IPS-18c (cell line): ENCODE measurements at regions not wholly inside any gene's neighbourhood (a gene's known extent, or its start where the extent isn't known, plus 50 kb on each side); places are given as distances from the start of the nearest gene placed in this dataset.
"Not testable (repeated sequence)": the region's sequence is repeated elsewhere in the genome, so short reads cannot be mapped to it uniquely, and the experiment has no call there.

Experiments used
- H3K4me3 ChIP-seq: 2 replicates; pipeline ENCODE4 v1.7.0; 2013; ENCODE audit warnings: low read depth, mild to moderate bottlenecking, low read length, moderate library complexity; ENCODE audit not compliant: insufficient read depth
- H3K9me3 ChIP-seq: one replicate; pipeline ENCODE4 v1.6.1; 2013; ENCODE audit warnings: mild to moderate bottlenecking, low read length, moderate library complexity; ENCODE audit not compliant: control insufficient read depth, insufficient read depth

DNA sequence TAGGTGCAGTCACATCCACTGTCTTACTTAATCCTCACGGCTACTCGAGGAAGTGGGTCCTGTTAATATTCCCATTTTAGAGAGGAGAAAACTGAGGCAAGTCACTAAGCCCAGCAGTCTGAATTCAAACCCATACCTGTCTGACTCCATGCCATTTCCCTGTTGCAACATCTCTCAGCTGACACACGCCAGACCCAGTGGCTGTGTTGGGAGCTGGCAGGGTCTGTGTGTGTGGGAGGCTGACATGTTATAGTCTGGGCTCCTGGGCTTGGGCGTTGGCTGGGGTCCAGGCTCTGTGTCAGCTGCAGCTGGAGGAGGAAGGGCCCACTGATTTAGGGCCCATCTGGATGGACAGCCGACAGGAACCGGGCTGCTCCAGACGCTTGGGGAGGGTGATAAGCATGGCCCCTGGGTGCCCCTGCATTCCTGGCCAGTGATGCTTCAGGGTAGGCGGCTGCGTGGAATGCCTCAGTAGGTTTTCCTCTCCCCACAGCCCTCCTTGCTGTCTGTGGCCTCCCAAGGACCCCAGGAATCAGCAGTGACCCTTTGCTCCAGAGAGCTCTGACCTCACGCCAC lies 562.5 kb downstream of the MN1 start:
- no peak overlapping the region for H3K4me3 ChIP-seq
- no peaks in the 10 kb centered on the region for H3K9me3 ChIP-seq

DNA sequence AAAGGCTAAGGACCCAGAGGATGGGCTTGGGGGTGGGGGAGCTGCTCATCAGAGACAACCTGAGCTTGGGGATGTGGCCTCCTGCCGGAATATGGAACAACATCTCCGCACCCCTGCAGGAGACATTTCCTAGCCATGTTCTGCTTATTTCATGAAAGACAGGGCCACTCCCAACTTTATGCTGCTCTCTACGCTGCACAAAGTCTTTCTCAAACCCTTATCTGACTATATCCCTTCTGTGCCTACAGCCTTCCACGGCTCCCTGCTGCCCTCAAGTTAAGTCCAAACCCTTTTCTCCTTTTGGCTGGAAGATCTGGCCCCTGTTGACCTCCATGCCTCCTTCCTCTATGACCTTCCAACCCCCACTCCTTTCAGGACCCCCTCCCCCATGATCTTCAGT lies 562.0 kb downstream of the MN1 start:
- no peak overlapping the region for H3K4me3 ChIP-seq

DNA sequence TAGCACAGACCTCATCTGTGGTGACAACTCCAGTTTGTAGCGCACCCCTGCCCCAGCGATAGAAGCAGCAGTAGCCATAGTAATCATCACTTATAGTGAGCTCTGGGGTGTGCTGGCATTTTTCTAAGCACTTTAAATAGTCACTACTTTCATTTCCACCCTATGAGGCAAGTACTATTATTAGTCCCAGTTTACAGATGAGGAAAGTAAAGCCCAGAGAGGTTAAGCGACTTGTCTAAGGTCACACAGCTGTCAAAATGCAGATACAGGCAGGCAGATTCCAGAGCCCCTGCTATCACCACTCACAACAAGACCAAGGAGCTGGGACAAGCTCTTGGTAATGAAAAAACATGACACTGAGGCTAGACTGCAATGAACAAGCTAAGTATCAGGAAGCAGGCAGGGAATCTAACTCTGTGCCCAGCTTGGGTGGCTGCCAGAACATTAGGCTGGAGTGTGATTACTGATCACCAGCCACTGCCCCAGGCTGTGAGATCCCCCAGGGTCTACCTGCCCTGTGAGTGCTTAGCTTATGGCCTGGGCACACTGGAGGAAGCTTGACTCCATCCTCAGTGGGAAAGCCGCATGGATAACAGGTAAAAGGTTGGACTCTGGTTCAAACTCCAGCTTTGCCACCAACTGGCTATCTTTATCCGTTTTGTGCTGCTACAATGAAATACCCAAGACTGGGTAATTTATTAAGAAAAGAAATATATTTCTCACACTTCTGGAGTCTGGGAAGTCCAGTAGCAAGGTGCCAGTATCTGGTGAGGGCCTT lies 561.1 kb downstream of the MN1 start:
- H3K4me3 ChIP-seq, result no peak overlapping the region
- no peaks in the 10 kb centered on the region for H3K9me3 ChIP-seq

More for the DNA sequence above, 562.0 kb downstream of the MN1 start:
- H3K9me3 ChIP-seq, result no peaks in the 10 kb centered on the region

DNA sequence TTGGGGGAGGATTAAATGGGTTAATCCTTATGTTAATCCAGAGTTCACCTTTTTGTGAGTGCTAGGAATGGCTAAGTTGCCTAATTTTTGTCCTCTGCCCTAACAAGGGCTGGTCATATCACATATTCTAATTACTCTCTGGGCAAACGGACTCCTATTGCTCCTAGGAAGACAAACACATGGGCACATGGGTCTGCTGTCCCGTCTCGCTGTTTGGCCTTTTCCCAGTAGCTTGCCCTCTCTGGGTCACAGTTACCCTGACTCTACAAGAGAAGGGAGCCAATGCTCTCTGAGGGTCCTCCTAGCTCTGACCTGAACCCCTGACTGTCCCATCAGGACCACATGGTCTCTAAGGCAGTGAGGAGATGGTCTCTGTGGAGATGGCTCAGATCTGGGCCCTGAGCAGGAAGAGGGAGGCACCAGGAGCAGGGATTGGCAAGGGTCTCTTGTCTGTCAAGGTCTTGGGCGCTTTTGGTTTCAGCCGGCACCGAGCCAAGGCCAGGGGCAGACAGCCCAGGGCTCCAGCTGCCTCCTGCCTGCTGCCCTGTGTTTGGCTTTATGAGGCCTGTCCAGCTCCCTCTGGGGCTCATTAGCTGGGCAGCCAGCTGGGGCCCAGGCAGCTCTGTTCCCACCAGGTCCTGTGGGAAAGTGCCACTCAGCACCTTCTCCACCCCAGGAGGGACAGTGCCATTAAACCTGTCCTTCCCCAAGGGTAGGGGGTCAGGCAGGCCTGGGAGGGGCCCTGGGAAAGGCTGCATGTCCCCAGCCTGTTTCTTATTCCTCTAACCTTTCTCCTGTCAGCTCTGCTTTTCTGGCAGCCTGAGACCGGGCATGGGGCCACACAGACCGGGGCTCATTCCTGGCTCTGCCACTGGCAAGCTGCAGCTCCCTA lies 559.9 kb downstream of the MN1 start:
- Histone ChIP-seq H3K9me3 (no peaks in the 10 kb centered on the region), H3K4me3 (no peak overlapping the region)

DNA sequence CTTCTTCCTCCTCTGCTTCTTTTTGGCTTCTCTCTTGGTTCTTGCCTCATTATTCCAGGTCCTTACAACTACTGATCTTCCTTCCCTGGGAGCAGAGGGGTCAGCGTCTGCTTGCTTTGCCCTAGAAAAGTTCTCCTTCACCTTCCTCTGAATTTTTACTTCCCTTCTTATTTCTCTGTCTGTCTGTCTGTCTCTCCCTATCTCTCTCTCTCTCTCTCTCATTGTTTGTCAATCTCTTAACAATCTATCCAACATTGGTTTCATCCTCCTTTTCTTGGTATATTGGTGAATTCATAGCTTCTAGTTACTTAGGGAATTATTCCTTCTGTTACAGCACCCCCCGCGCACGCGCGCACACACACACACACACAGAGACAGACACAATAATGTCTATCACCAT lies 559.1 kb downstream of the MN1 start:
- H3K9me3 ChIP-seq, result no peaks in the 10 kb centered on the region
- H3K4me3 ChIP-seq, result no peak overlapping the region

DNA sequence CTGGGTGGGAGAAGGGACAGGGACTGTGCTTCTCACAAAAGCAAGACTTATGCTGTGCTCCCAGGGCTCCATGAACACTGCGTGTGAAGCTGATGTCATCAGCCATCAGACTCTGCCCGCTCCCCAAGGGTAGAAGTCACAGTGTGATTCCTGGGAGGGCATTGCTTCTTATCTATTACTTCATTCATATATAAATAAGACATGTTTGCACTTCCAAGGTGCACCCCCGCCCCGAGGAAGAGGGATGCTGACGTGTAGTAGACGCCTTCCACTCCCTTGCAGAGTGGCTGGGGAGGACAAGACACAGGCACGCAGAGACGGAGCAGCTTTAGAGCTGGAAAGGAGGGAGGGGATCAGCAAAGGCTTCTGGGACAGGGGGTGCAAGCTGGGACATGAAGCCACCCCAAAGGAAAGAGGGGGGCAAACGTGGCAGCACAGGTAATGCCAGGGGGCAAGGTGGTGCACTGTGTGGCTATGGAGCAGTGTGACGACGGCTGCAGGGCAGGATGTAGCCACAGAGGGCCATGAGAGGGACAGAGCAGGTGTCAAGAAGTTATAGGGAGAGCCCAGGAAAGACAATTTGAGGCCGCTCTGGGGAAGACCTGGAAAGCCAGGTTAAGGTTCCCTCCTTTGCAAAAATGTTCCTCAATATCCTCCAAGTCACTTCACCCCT lies 558.5 kb downstream of the MN1 start:
- no peak overlapping the region for H3K4me3 ChIP-seq
- no peaks in the 10 kb centered on the region for H3K9me3 ChIP-seq

DNA sequence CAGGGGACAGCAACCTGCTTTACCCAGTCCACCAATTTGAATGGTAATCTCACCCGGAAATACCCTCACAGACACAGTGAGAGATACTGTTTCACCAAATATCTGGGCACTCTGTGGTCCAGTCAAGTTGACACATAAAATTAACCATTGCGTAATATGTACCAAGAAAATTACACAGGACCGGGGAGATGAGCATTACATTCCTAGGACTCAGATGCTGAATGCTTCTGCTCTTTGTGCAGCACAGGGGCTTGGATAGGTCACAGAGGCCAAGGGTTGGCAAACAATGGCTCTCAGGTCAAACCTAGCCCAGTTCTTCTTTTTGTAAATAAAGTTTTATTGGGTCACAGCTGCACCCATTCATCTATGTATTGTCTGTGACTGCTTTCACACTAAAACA lies 557.2 kb downstream of the MN1 start:
- Histone ChIP-seq H3K9me3 (no peaks in the 10 kb centered on the region), H3K4me3 (no peak overlapping the region)

DNA sequence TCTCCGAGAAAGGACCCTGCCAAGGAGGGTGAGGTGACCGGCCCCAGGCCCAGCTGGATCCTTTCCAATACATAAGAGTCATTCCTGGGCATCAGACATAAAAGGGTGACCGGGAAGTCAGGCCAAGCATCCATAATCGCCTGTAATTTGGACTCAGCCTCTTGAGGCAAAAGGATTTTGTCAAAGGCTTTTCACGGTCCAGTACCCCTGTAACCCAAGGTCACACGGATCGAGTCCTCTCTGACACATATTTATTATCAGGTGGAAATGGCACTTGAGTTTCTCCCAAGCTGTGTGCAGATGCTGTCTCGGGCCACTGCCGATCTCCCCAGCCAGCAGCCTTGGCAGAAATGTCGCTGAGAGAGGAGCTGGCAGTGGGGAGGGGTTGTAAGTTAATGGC lies 556.5 kb downstream of the MN1 start:
- Histone ChIP-seq H3K9me3 (no peaks in the 10 kb centered on the region), H3K4me3 (no peak overlapping the region)

DNA sequence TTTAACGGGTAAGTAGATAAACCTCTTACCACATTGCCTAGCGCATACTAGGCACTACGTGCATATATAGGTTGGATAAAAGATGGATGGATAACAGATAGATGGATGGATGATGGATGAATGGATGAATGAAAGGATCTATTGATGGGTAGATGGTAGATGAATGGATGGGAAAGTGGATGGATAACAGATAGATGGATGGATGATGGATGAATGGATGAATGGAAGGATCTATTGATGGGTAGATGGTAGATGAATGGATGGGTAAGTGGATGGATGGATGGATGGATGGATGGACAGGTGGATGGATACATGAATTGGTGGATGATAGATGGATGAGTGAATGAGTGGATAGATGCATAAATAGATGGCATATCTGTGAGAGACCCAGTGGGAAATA lies 555.0 kb downstream of the MN1 start:
- H3K9me3 ChIP-seq, result no peaks in the 10 kb centered on the region
- H3K4me3 ChIP-seq, result no peak overlapping the region

DNA sequence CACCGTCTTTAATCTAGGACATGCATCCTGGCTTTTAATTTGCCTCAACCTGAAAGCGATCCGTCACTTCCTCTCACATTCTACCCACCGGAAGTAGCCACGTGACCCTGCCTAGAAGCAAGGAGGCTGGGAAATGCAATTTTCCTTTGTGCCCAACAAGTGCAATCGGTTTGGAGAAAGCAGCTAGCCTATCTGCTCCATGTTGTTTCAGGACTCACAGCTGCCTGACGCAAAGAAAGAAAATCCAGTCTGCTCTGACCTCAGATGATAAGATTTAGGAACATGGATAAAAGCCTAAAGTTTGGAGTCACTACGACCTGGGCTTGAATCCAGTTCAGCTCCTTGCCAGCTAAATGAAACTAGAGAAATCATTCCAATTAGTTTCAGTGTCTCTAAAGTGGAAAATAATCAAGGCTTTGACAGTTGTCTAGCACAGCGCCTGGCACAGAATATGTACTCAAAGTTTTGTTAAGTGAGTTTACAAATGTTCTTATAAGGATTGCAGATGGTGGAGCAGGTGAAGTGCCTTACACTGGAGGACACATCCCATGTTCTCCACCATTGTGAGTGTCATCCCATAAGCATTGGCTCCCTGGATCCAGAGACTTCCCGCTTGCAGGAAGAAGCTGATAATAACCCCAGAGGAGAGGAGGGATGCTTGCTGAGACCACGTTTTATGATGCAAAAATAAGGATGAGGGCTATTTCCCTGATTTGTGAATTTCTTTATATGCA lies 553.7 kb downstream of the MN1 start:
- H3K4me3 ChIP-seq, result no peak overlapping the region
- H3K9me3 ChIP-seq, result no peaks in the 10 kb centered on the region

DNA sequence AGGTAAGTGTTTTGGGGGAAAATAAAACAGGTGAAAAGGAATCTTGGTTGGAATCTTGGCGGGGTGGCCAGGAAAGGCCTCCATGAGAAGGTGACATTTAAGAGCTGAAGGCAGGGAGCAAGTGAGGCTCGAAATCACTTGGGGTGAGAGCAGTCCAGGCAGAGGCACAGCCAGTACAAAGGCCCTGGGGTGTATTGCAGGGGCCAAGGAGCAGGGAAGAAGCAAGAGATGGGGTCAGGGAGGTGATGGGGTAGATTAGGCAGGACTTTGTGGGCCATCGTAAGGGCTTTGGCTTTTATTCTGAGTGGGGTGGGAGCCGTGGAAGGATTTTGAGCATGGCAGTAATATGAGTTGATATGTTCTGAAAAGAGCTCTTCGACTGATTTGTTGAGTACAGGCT lies 551.1 kb downstream of the MN1 start:
- Histone ChIP-seq H3K4me3 (no peak overlapping the region), H3K9me3 (no peaks in the 10 kb centered on the region)

DNA sequence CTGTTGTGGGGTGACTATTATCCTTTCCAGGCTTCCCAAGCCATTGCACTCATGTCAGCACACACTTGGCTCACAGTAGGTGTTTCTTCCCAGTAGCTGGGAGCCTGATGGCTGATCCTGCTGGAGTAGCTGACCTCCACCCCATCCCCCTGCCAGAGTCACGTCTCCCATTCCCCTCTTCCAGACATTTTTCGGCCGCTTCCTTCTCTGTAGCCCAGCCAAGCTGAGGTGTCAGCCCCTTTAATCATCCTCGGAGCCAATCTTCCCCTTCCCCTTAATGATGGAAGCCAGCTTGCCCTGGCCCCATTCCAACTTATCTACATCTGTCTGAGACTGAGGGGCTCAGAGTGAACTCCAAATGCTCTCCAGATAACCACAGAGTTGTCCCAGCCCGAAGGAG lies 550.7 kb downstream of the MN1 start:
- H3K9me3 ChIP-seq, result no peaks in the 10 kb centered on the region
- no peak overlapping the region for H3K4me3 ChIP-seq

DNA sequence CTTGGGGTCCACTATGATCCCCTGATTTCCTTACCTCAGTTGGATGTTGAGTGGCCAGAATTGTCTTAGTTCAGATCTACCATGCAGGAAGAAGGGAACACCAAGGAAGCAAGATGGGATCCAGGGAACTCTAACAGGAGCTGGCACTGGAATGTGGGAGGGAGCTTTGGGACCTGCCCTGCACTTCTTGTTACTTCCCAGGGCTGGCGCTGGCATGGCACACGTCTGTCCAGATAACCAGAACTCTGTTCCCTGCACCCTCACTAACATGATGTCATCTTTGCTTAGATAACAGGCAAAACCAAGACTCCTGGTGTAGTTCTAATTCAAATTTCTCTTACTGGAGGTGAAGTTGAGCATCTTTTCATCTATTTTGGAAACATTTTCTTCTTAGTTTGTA lies 550.0 kb downstream of the MN1 start:
- Histone ChIP-seq H3K4me3 (no peak overlapping the region), H3K9me3 (no peaks in the 10 kb centered on the region)

DNA sequence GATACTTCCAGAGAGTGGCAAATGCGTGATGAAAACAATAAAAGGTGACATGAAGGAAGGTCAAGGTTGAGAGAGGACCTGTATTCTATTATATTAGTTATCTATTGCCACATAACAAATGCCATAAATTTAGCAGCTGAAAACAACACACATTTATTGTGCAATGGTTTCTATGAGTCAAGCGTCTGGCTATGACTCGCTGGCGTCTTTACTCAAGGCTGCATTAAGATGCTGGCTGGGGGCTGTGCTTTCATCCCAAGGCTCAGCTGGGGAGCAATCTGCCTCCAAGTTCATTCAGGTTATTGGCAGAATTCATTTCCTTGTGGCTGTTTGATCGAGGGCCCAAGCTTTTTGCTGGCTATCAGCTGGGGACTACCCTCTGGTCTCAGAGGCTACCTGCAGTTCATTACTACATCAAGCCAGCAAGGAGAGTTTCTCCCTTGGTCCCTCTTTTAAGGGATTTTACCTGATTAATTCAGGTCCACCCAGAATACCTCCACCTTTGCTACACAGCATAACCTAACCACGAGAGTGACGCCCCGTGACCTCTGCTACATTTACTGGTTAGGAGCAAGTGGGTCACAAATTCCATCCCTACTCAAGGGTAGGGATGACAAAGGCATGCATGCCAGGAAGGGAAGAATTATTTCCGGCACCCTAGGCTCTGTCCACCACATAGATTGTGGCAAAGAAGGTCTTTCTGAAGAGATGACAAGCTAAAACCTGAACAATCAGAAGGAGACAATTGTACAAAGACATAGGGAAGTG lies 549.1 kb downstream of the MN1 start:
- no peaks in the 10 kb centered on the region for H3K9me3 ChIP-seq
- no peak overlapping the region for H3K4me3 ChIP-seq

DNA sequence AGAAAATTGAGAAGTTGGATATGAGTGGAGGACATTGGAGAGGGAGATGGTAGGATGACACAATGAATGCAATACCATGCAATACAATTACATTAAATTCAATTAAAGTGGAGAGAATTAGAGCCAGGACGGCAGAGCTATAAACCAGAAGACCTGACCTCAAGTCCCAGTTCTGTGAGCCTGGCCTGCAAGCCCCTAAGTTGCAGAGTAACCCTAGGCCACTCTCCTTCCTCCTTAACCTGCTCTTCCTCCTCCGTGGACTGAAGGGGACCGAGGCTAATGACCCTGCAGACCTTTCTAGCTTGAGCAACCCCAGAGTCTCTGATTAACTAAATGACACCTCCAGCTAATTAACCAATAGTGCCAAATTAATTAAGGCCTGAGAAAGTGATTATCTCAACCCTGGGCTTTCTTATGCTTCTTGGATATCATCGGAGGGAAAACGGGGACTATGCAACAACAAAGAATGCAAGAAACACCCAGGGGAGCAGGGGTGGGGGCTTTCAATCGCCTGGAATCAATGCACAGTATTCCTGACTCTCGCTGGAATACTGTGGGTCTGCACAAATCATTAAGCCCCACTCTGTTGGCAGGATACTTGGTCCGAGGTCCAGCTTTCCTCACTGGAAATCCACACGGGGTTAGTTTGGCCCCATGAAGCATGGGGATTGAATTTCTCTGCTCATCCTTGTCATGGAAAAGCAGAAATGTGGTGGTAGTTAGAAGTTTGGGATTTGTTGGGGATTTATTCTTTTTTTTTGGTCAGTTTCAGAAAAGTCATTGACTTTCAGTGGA lies 548.3 kb downstream of the MN1 start:
- H3K4me3 ChIP-seq, result no peak overlapping the region

DNA sequence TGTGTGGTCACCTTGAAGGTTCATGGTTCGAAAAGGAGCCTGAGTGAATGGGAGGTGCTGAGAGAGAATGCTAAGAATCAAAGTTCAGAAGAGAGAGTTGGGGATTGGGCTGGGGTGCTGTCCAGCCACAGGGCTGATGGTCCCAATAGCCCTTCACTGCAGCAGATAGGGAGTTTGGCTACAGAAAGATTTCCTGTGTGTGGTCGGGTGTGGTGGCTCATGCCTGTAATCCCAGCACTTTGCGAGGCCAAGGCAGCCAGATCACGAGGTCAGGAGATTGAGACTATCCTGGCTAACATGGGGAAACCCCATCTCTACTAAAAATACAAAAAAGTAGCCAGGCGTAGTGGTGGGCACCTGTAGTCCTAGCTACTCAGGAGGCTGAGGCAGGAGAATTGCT lies 547.5 kb downstream of the MN1 start:
- not testable (repeated sequence) for H3K9me3 ChIP-seq, H3K4me3 ChIP-seq

More for the DNA sequence above, 548.3 kb downstream of the MN1 start:
- H3K9me3 ChIP-seq, result no peaks in the 10 kb centered on the region
